HEK293T (cell line): ENCODE measurements at regions not wholly inside any gene's neighbourhood (a gene's known extent, or its start where the extent isn't known, plus 50 kb on each side); places are given as distances from the start of the nearest gene placed in this dataset.

Experiments
- ARNT ChIP-seq: fragments of 450-650 bp; IDR thresholded peaks from 2 replicates; pipeline ENCODE4 v1.6.1; 2017; ENCODE audit warnings: mild to moderate bottlenecking
- CTBP1 ChIP-seq: fragments of 450-650 bp; IDR thresholded peaks from 2 replicates; pipeline ENCODE4 v1.6.1; 2016; ENCODE audit warnings: borderline replicate concordance
- ELF4 ChIP-seq: fragments of 450-650 bp; IDR thresholded peaks from 2 replicates; pipeline ENCODE4 v1.6.1; 2017; ENCODE audit warnings: antibody characterized with exemption
- HDGF ChIP-seq: fragments of 450-650 bp; IDR thresholded peaks from 2 replicates; pipeline ENCODE4 v1.6.1; 2017; ENCODE audit warnings: antibody characterized with exemption, borderline replicate concordance
- L3MBTL2 ChIP-seq: fragments of 450-650 bp; conservative IDR thresholded peaks from 2 replicates; pipeline ENCODE4 v1.6.1; 2016; ENCODE audit warnings: mild to moderate bottlenecking
- LEF1 ChIP-seq: fragments of 450-650 bp; IDR thresholded peaks from 2 replicates; pipeline ENCODE4 v1.6.1; 2017; ENCODE audit warnings: mild to moderate bottlenecking, borderline replicate concordance
- PKNOX1 ChIP-seq: fragments of 450-650 bp; IDR thresholded peaks from 2 replicates; pipeline ENCODE4 v1.6.1; 2016
- SP1 ChIP-seq: fragments of 450-650 bp; IDR thresholded peaks from 2 replicates; pipeline ENCODE4 v1.6.1; 2017
- SUZ12 ChIP-seq: fragments of 450-650 bp; IDR thresholded peaks from 2 replicates; pipeline ENCODE4 v1.6.1; 2016; ENCODE audit warnings: mild to moderate bottlenecking
- TARDBP ChIP-seq: fragments of 450-650 bp; IDR thresholded peaks from 2 replicates; pipeline ENCODE4 v1.6.1; 2016
- ZNF384 ChIP-seq: fragments of 450-650 bp; IDR thresholded peaks from 2 replicates; pipeline ENCODE4 v1.6.1; 2016

- TF ChIP-seq ZNF384 (no peak), SUZ12 (no peak), L3MBTL2 (no peak), PKNOX1 (no peak), HDGF (no peak), SP1 (no peak), ELF4 (no peak), ARNT (no peak), LEF1 (no peak), CTBP1 (no peak), TARDBP (no peak)
These were observed 71.4 kb downstream of the FOXA2 start for GRCh38 chr20:22512911-22513489.
